Activated CD4-positive, CD25-positive, alpha-beta regulatory T cell treated with anti-CD3 and anti-CD28 coated beads, Interleukin-2, amount 50 U/mL, for 24 hours (primary cell): ENCODE measurements at regions not wholly inside any gene's neighbourhood (a gene's known extent, or its start where the extent isn't known, plus 50 kb on each side); places are given as distances from the start of the nearest gene placed in this dataset.
"Not testable (repeated sequence)": the region's sequence is repeated elsewhere in the genome, so short reads cannot be mapped to it uniquely, and the experiment has no call there.

ENCODE experiments used
- ATAC-seq, 2 donors: fragments of 150-1000 bp; cut with Tn5 transposase; one replicate each; pipeline ENCODE4 v1.10.0; 2021; ENCODE audit warnings: mild to moderate bottlenecking in 1 of 2, moderate library complexity in 1 of 2

- ATAC-seq: no peak
Measured at GRCh38 chr3:177461765-177462164, 264.5 kb upstream of the TBL1XR1 start.

- not testable (repeated sequence) for ATAC-seq
Measured at GRCh38 chr3:177463341-177463740, 266.1 kb upstream of the TBL1XR1 start.

GRCh38 chr3:177463863-177464262 is 266.6 kb upstream of the TBL1XR1 start:
- ATAC-seq: no peak

GRCh38 chr3:177464392-177465256 is 267.3 kb upstream of the TBL1XR1 start:
- ATAC-seq: no peak

DNA sequence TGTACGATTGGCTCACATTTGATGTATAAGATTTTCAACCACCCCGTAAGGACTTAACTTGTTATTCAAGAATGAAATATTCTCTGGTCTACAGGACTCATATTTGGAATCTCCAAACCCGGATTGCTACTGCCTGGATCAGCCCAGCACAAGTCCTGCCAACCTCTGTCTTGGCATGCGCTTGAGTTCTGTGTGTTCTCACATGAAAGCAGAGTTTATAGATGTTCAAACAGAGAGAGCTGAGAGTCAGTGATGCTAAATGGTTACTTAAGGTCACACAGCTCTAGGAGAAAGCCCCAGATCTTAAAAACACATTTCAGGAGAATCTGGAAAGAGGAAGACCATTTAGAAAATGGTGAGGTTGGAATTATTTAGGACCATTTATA is 268.0 kb upstream of the TBL1XR1 start:
- ATAC-seq: no peak

- ATAC-seq: no peak
Measured at GRCh38 chr3:177466074-177466473, 268.8 kb upstream of the TBL1XR1 start.

- ATAC-seq: not testable (repeated sequence)
Measured at GRCh38 chr3:177466622-177467021, 269.3 kb upstream of the TBL1XR1 start.

DNA sequence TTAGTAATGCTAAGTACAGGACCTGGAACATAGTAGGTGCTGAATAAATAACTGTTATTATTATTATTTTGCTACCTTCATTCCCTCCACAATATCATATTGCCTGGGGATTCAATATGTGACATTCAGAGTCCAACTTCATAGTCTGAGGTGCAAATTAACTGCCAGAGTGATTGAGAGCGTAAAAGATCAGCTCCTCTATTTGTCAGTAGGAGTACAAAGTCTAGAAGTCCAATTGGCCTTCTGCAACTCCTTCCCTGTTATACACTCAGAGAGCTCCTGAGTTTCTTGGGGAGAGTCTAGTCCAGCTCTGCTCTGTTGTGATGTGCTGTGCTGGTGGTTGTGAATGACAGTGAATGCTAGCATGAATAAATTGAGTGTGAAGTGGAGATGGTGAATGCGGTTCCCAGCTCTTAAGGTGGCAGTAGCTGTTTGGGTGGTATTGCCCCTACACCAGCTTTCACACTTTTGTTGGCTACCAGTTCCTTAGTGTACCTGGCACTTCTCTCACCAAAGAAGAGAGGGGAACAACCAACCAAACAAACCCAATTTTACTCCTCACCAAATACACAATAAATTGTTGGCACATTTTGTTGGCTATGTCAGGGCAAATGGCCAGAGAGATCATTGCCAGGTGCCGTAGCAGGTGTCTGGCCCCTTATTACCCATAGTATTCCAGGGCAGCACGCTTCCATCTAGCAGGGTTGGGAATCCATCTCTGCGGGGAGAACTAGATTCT is 270.1 kb upstream of the TBL1XR1 start:
- ATAC-seq: no peak

DNA sequence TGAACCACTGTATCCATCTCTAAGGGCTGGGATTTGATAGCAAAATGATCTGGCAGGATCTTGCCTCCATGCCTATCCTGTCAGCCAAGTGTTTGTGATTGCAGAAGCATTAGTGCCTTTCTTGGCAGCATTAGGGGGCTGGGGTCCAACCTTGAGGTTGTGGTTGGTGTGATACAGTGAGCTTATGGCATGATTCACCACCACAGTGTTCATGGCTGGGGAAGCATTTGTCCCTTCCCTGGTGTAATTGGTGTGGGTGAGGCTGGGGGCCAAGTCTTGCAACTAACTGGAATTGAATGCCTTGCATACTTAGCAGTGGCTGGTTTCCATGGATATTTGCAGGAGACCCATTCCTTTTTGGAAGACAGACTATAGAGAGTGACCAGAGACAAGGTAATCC is 271.0 kb upstream of the TBL1XR1 start:
- ATAC-seq: no peak

DNA sequence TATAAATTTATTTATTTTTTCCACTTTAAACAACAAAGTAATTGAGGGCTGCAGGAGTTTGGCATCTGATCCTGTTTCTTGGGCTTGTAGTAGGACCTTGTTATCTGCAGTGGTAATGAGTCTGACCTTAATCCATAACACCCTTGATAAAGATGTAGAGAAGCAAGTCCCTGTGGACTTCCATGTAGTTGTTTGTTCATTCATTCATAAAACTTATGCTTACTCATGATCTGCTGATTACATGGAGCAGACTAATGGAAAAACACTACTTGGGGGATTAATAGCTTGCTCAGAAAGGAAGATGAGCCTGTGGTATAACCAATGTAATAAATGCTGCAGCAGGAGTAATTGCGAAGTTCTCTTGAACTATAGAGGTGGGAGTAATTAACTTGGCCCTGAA is 271.5 kb upstream of the TBL1XR1 start:
- no peak for ATAC-seq

- no peak for ATAC-seq
Measured at GRCh38 chr3:177469216-177469615, 271.9 kb upstream of the TBL1XR1 start.

DNA sequence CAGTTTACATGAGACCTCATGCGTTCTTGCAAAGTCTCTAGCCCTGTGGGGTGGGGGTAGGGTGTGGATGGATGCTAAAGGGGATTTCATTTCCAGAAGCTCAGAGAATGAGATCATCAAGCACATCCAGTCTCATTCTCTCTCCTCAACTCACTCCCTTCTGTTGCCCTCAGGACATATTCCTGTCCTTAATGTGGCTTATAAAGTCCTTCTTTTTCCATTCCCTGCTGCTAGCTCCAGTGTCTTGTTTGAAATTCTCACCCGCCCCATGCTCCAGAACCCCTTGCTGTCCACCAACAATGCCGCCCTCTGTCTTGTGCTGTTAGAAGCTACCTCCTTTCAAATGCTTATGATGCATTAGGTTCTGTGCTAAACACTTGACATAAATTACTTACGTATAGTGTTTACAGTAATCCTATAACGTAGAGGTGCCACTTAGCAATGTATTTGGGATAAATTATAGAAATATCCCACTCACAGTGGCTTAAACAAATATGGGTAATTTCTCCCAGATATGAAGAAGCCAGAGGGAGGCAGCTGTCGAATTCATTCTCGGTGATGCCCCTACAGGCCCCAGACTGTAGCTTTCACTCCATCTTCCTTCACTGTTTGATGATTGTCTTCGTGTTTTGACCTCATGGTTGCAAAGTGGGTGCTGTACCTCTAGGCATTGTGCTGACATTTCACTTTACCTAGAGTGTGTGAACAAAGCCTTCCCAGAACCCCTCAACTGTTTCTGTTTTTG is 273.1 kb upstream of the TBL1XR1 start:
- no peak for ATAC-seq

GRCh38 chr3:177471733-177472480 is 274.6 kb upstream of the TBL1XR1 start:
- no peak for ATAC-seq

- no peak for ATAC-seq
Measured at GRCh38 chr3:177473184-177473583, 275.9 kb upstream of the TBL1XR1 start.

DNA sequence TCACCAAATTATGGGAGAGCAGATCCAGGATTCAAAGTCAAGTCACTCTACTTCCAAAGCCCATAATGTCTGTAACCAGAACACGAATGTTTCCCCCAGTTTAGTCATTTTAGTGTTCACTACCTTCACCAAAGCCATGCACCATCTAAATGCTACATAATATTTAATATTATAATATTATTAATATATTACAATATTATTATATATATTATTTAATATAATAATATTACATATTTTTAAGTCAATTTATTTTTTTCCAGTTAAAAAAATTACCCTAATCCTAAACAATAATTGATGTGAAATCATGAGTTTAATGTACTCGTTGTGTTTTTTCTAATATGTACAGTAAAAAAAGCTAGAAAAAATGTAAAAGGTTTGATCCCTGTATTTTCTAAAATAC is 276.6 kb upstream of the TBL1XR1 start:
- no peak for ATAC-seq

DNA sequence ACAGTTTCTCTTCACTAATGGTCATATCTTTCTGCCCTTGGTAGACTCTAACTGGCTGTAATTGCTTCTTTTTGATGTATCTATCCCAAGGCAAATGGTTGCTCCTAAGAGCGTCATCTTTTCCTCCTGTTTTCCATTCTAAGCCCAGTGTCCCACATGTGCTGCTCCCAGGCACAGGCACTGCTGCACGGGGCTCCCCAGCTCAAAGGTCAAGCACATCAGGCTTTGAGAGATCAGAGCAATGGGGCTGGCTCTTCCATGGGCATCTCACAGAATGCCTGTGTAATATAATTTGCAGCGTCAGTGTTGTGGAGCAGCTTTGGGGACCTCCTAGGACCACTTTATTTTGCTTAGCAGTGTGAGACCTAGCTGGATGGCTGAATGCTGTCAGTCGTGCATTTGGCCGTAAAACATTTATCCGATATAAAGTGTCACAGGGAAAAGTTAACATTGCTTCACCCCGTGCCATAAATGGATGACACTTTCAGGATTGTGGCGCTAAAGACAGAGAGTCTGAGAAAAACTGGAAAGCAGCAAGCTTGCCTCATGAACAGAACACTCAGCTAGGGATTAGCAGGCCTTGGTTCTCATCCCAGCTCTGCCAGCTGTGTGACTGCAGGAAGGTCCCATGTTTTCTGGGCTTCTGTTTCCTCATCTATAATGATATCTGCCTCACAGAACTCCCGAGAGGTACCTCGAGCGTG is 277.5 kb upstream of the TBL1XR1 start:
- no peak for ATAC-seq

- ATAC-seq: no peak
Measured at GRCh38 chr3:177475356-177475665, 278.0 kb upstream of the TBL1XR1 start.

GRCh38 chr3:177476495-177476894 is 279.2 kb upstream of the TBL1XR1 start:
- ATAC-seq: no peak

- no peak for ATAC-seq
Measured at GRCh38 chr3:177476921-177477435, 279.7 kb upstream of the TBL1XR1 start.

- ATAC-seq: no peak
Measured at GRCh38 chr3:177478170-177478867, 281.0 kb upstream of the TBL1XR1 start.

DNA sequence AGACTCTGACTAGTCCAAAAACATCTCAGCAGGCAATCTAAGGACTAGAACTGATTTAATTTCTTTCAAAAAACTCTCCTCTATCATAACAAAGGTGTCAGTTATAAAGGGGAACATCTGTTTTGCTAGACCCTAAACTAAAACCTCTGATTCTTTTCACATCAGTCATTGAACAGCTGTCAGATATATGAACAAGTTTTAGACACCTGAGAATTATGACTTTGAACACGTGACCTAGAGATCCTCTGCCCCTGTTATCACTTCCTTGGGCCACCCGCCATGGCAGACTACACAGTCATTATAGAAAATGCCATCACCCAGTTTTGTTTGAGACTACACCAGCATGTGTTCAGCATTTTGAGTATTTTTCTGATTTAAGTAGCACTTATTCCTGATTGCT is 282.3 kb upstream of the TBL1XR1 start:
- no peak for ATAC-seq
